ENCODE measurements at regions not wholly inside any gene's neighbourhood (a gene's known extent, or its start where the extent isn't known, plus 50 kb on each side); places are given as distances from the start of the nearest gene placed in this dataset.

DNA sequence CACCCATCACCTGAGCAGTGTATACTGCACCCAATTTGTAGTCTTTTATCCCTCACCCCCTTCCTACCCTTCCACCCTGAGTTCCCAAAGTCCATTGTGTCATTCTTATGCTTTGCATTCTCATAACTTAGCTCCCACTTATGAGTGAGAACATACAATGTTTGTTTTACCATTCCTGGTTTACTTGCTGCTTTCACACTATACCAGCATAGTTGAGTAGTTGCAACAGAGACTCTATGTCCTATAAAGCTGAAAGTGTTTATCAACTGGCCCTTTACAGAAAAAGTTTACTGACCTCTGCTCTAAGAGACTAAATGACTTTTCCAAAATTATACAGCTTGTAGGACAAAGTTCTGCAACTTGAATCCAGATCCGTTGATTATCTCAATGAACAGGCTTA, 61.1 kb upstream of the BLTP1 start:
- TF ChIP-seq TGIF2 (CRISPR knock-in tag; IDR thresholded peaks at IDR 0.05) (no peak), PAF1 (CRISPR knock-in tag; IDR thresholded peaks at IDR 0.05) (no peak), TRIM24 (CRISPR knock-in tag; IDR thresholded peaks at IDR 0.05) (no peak), FOXK1 (CRISPR knock-in tag; IDR thresholded peaks at IDR 0.05; ENCODE audit: borderline replicate concordance, low read depth) (no peak)

All from HepG2 (cell line).